H4 (cell line): ENCODE measurements at regions not wholly inside any gene's neighbourhood (a gene's known extent, or its start where the extent isn't known, plus 50 kb on each side); places are given as distances from the start of the nearest gene placed in this dataset.

Experiments
- DNase-seq: peaks from one replicate; pipeline ENCODE4 v3.0.0-alpha.2; 2015; ENCODE audit warnings: low spot score

- no peak for DNase-seq
Observed at GRCh38 chr21:24737296-24737850, 869.9 kb downstream of the MRPL39 start.

GRCh38 chr21:24730661-24731060, 876.6 kb downstream of the MRPL39 start:
- DNase-seq, result no peak

- DNase-seq, result no peak
Observed at GRCh38 chr21:24729568-24729967, 877.7 kb downstream of the MRPL39 start.

- no peak for DNase-seq
Observed at GRCh38 chr21:24727803-24728440, 879.4 kb downstream of the MRPL39 start.

GRCh38 chr21:24716281-24716918, 890.9 kb downstream of the MRPL39 start:
- no peak for DNase-seq

- DNase-seq, result no peak
Observed at GRCh38 chr21:24714646-24715200, 892.6 kb downstream of the MRPL39 start.

- peak; percentile 26 for DNase-seq
Observed at GRCh38 chr21:24705201-24705600, 902.1 kb downstream of the MRPL39 start.

GRCh38 chr21:24693779-24694178, 913.5 kb downstream of the MRPL39 start:
- DNase-seq, result peak; percentile 66

GRCh38 chr21:24681456-24681855, 925.8 kb downstream of the MRPL39 start:
- no peak for DNase-seq

- DNase-seq, result no peak
Observed at GRCh38 chr21:24671901-24672300, 935.4 kb downstream of the MRPL39 start.

GRCh38 chr21:24658926-24659325, 948.4 kb downstream of the MRPL39 start:
- no peak for DNase-seq

- DNase-seq, result no peak
Observed at GRCh38 chr21:24658026-24658425, 949.3 kb downstream of the MRPL39 start.

GRCh38 chr21:24649691-24650090, 957.6 kb downstream of the MRPL39 start:
- DNase-seq, result no peak

GRCh38 chr21:24636696-24637095, 970.6 kb downstream of the MRPL39 start:
- no peak for DNase-seq

GRCh38 chr21:24634749-24635148, 972.5 kb downstream of the MRPL39 start:
- DNase-seq, result no peak

- no peak for DNase-seq
Observed at GRCh38 chr21:24628536-24628935, 978.7 kb downstream of the MRPL39 start.

- no peak for DNase-seq
Observed at GRCh38 chr21:24628046-24628445, 979.2 kb downstream of the MRPL39 start.

- no peak for DNase-seq
Observed at GRCh38 chr21:24617819-24618218, 989.5 kb downstream of the MRPL39 start.

- DNase-seq, result peak; percentile 14
Observed at GRCh38 chr21:24594082-24594481, 1013.2 kb downstream of the MRPL39 start.

GRCh38 chr21:24590261-24590660, 1017.0 kb downstream of the MRPL39 start:
- DNase-seq, result no peak

- no peak for DNase-seq
Observed at GRCh38 chr21:24583473-24583872, 1023.8 kb downstream of the MRPL39 start.

- no peak for DNase-seq
Observed at GRCh38 chr21:24577301-24577700, 1030.0 kb downstream of the MRPL39 start.

- no peak for DNase-seq
Observed at GRCh38 chr21:24561291-24561690, 1046.0 kb downstream of the MRPL39 start.
